GM23338 (cell line): ENCODE measurements at regions not wholly inside any gene's neighbourhood (a gene's known extent, or its start where the extent isn't known, plus 50 kb on each side); places are given as distances from the start of the nearest gene placed in this dataset.

Experiments used
- ATAC-seq: fragments of 200-7000 bp; cut with Tn5 transposase; 3 replicates; pipeline ENCODE4 v1.9.1; 2020
- DNase-seq: peaks from one replicate; pipeline ENCODE4 v3.0.0-alpha.2; 2015; ENCODE audit warnings: low spot score
- H2AFZ ChIP-seq: fragments of 200-600 bp; sonication (generic); 2 replicates; pipeline ENCODE4 v1.8.0; 2016; ENCODE audit warnings: antibody characterized with exemption, mild to moderate bottlenecking, moderate library complexity
- H3F3A ChIP-seq: fragments of 200-600 bp; sonication (generic); replicated peaks from 2 replicates; pipeline ENCODE4 v1.8.0; 2017; ENCODE audit warnings: antibody characterized with exemption, mixed run types, low read depth
- H3K27ac ChIP-seq: fragments of 200-600 bp; sonication (generic); 2 replicates; pipeline ENCODE4 v1.6.1; 2016; ENCODE audit warnings: low read depth
- H3K27me3 ChIP-seq: fragments of 200-600 bp; sonication (generic); 2 replicates; pipeline ENCODE4 v1.8.0; 2016; ENCODE audit warnings: mild to moderate bottlenecking, mixed run types, moderate library complexity; ENCODE audit not compliant: insufficient read depth
- H3K36me3 ChIP-seq: fragments of 200-600 bp; sonication (generic); 2 replicates; pipeline ENCODE4 v1.8.0; 2016; ENCODE audit warnings: mild to moderate bottlenecking; ENCODE audit not compliant: insufficient read depth
- H3K4me1 ChIP-seq: fragments of 200-600 bp; sonication (generic); 2 replicates; pipeline ENCODE4 v1.8.0; 2016; ENCODE audit warnings: mild to moderate bottlenecking, moderate library complexity; ENCODE audit not compliant: insufficient read depth
- H3K4me2 ChIP-seq: fragments of 200-600 bp; sonication (generic); 2 replicates; pipeline ENCODE4 v1.7.1; 2017; ENCODE audit warnings: mixed run types
- H3K4me3 ChIP-seq: fragments of 200-600 bp; sonication (generic); 2 replicates; pipeline ENCODE4 v1.6.1; 2016; ENCODE audit warnings: mixed run types
- H3K79me2 ChIP-seq: fragments of 200-600 bp; sonication (generic); replicated peaks from 2 replicates; pipeline ENCODE4 v1.8.0; 2017; ENCODE audit warnings: mild to moderate bottlenecking; ENCODE audit not compliant: insufficient read depth
- H3K9me2 ChIP-seq: fragments of 200-600 bp; sonication (generic); 2 replicates; pipeline ENCODE4 v1.8.0; 2017; ENCODE audit not compliant: insufficient read depth
- H4K20me1 ChIP-seq: fragments of 200-600 bp; sonication (generic); replicated peaks from 2 replicates; pipeline ENCODE4 v1.8.0; 2017; ENCODE audit warnings: mild to moderate bottlenecking; ENCODE audit not compliant: insufficient read depth
- H3K27ac Mint-ChIP-seq: 2 replicates; pipeline ENCODE4 v1.8.0; 2020; ENCODE audit warnings: inconsistent platforms, mild to moderate bottlenecking, moderate library complexity, mixed read lengths
- H3K27me3 Mint-ChIP-seq: 3 replicates; pipeline ENCODE4 v1.8.0; 2022; ENCODE audit warnings: low read depth, mild to moderate bottlenecking, moderate library complexity, mixed read lengths, inconsistent platforms; ENCODE audit not compliant: insufficient read depth, poor library complexity
- H3K36me3 Mint-ChIP-seq: 3 replicates; pipeline ENCODE4 v1.8.0; 2021; ENCODE audit warnings: low read depth, mild to moderate bottlenecking, inconsistent platforms, moderate library complexity, mixed read lengths
- H3K4me1 Mint-ChIP-seq: 3 replicates; pipeline ENCODE4 v1.8.0; 2020; ENCODE audit warnings: mild to moderate bottlenecking, inconsistent platforms, mixed read lengths
- H3K4me3 Mint-ChIP-seq: 3 replicates; pipeline ENCODE4 v1.8.0; 2021; ENCODE audit warnings: moderate library complexity, mild to moderate bottlenecking, inconsistent platforms, mixed read lengths
- H3K9me3 Mint-ChIP-seq: 3 replicates; pipeline ENCODE4 v1.8.0; 2020; ENCODE audit warnings: moderate library complexity, mild to moderate bottlenecking, inconsistent platforms, mixed read lengths
- CREB1 ChIP-seq: fragments of 250-450 bp; sonication (Bioruptor Pico); IDR thresholded peaks from 2 replicates; pipeline ENCODE4 v1.5.0; 2020; ENCODE audit warnings: low read depth, mild to moderate bottlenecking, moderate library complexity
- JUNB ChIP-seq: IDR thresholded peaks from one replicate; pipeline ENCODE4 v1.6.1; 2016; ENCODE audit warnings: antibody characterized with exemption; ENCODE audit not compliant: unreplicated experiment
- NANOG ChIP-seq: IDR thresholded peaks from 2 replicates; pipeline ENCODE4 v1.6.1; 2016; ENCODE audit warnings: antibody characterized with exemption, borderline replicate concordance
- POLR2AphosphoS5 ChIP-seq: IDR thresholded peaks from 2 replicates; pipeline ENCODE4 v1.6.1; 2016; ENCODE audit warnings: antibody characterized with exemption, low read depth
- ZNF114 ChIP-seq: fragments of 250-450 bp; sonication (Bioruptor Pico); IDR thresholded peaks from 2 replicates; pipeline ENCODE4 v1.5.0; 2020; ENCODE audit warnings: mild to moderate bottlenecking, moderate library complexity
- TF ChIP-seq, protein P1 (sequence below): fragments of 250-450 bp; sonication (Bioruptor Pico); IDR thresholded peaks from 2 replicates; pipeline ENCODE4 v1.5.0; 2020; ENCODE audit warnings: mild to moderate bottlenecking, moderate library complexity
- TF ChIP-seq, protein P2 (sequence below), 2 experiments: fragments of 200-600 bp in 1 of 2; sonication (generic) in 1 of 2; conservative IDR thresholded peaks; 2 replicates each; pipeline versions ENCODE4 v1.5.1 to v1.6.1; 2016 to 2017; ENCODE audit warnings: antibody characterized with exemption in 2 of 2, low read depth in 2 of 2, mild to moderate bottlenecking in 2 of 2, moderate library complexity in 1 of 2
- TF ChIP-seq, protein P3 (sequence below): IDR thresholded peaks from 2 replicates; pipeline ENCODE4 v1.6.1; 2016; ENCODE audit warnings: antibody characterized with exemption
- TF ChIP-seq, protein P4 (sequence below): IDR thresholded peaks from one replicate; pipeline ENCODE4 v1.6.1; 2018; ENCODE audit warnings: antibody characterized with exemption; ENCODE audit not compliant: unreplicated experiment

DNA sequence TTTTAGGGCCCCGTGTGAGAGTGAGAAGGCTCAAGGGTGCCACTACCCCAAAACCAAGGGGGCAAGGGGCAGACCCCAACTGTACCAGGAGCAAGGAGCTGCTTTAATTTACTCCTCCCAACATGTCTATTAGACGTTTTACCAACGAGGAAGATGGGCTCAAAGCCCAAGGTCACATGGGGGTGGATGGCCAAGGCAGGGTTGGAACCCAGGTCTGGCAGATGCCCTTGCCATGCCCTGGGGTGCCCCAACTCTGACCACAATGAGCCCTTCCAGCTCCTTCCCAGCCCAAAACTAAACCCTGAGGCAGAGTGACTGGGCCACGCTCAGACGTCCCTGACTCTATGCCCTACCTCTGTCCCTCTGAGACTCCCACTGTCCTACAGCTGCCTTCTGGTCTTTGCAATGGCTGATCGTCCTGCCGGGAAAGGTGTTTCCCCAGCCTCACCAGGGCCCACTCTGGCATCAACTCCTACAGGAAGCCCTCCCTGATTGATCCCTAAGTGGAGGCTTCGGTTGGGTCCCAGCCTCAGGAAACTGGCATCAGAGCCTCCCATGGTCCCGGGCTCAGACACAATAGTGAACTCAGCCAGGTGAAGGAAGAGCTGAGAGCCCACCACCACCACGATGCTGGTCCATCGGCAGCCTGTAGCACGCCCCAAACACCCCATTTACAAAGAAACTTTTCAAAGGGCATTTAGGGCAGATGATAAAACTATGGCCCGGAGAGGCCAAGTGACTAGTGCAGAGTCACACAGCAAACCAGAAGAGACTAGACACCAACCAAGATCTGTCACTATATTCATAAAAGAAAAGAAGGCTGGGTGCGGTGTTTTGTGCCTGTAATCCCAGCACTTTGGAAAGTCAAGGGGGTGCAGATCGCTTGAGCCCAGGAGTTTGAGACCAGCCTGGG, 60.2 kb upstream of the MYL10 start (continued):
- TF ChIP-seq, protein P1, sequence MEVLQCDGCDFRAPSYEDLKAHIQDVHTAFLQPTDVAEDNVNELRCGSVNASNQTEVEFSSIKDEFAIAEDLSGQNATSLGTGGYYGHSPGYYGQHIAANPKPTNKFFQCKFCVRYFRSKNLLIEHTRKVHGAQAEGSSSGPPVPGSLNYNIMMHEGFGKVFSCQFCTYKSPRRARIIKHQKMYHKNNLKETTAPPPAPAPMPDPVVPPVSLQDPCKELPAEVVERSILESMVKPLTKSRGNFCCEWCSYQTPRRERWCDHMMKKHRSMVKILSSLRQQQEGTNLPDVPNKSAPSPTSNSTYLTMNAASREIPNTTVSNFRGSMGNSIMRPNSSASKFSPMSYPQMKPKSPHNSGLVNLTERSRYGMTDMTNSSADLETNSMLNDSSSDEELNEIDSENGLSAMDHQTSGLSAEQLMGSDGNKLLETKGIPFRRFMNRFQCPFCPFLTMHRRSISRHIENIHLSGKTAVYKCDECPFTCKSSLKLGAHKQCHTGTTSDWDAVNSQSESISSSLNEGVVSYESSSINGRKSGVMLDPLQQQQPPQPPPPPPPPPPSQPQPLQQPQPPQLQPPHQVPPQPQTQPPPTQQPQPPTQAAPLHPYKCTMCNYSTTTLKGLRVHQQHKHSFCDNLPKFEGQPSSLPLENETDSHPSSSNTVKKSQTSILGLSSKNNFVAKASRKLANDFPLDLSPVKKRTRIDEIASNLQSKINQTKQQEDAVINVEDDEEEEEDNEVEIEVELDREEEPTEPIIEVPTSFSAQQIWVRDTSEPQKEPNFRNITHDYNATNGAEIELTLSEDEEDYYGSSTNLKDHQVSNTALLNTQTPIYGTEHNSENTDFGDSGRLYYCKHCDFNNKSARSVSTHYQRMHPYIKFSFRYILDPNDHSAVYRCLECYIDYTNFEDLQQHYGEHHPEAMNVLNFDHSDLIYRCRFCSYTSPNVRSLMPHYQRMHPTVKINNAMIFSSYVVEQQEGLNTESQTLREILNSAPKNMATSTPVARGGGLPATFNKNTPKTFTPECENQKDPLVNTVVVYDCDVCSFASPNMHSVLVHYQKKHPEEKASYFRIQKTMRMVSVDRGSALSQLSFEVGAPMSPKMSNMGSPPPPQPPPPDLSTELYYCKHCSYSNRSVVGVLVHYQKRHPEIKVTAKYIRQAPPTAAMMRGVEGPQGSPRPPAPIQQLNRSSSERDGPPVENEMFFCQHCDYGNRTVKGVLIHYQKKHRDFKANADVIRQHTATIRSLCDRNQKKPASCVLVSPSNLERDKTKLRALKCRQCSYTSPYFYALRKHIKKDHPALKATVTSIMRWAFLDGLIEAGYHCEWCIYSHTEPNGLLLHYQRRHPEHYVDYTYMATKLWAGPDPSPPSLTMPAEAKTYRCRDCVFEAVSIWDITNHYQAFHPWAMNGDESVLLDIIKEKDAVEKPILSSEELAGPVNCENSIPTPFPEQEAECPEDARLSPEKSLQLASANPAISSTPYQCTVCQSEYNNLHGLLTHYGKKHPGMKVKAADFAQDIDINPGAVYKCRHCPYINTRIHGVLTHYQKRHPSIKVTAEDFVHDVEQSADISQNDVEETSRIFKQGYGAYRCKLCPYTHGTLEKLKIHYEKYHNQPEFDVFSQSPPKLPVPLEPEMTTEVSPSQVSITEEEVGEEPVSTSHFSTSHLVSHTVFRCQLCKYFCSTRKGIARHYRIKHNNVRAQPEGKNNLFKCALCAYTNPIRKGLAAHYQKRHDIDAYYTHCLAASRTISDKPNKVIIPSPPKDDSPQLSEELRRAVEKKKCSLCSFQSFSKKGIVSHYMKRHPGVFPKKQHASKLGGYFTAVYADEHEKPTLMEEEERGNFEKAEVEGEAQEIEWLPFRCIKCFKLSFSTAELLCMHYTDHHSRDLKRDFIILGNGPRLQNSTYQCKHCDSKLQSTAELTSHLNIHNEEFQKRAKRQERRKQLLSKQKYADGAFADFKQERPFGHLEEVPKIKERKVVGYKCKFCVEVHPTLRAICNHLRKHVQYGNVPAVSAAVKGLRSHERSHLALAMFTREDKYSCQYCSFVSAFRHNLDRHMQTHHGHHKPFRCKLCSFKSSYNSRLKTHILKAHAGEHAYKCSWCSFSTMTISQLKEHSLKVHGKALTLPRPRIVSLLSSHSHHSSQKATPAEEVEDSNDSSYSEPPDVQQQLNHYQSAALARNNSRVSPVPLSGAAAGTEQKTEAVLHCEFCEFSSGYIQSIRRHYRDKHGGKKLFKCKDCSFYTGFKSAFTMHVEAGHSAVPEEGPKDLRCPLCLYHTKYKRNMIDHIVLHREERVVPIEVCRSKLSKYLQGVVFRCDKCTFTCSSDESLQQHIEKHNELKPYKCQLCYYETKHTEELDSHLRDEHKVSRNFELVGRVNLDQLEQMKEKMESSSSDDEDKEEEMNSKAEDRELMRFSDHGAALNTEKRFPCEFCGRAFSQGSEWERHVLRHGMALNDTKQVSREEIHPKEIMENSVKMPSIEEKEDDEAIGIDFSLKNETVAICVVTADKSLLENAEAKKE: no peak
- TF ChIP-seq JUNB: no peak
- TF ChIP-seq, protein P2, sequence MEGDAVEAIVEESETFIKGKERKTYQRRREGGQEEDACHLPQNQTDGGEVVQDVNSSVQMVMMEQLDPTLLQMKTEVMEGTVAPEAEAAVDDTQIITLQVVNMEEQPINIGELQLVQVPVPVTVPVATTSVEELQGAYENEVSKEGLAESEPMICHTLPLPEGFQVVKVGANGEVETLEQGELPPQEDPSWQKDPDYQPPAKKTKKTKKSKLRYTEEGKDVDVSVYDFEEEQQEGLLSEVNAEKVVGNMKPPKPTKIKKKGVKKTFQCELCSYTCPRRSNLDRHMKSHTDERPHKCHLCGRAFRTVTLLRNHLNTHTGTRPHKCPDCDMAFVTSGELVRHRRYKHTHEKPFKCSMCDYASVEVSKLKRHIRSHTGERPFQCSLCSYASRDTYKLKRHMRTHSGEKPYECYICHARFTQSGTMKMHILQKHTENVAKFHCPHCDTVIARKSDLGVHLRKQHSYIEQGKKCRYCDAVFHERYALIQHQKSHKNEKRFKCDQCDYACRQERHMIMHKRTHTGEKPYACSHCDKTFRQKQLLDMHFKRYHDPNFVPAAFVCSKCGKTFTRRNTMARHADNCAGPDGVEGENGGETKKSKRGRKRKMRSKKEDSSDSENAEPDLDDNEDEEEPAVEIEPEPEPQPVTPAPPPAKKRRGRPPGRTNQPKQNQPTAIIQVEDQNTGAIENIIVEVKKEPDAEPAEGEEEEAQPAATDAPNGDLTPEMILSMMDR (conservative IDR thresholded peaks at IDR 0.05; ENCODE audit: low read depth in 2 of 2): no peak
- TF ChIP-seq ZNF114: no peak
- no peak for TF ChIP-seq NANOG
- TF ChIP-seq CREB1: no peak
- TF ChIP-seq POLR2AphosphoS5: no peak

DNA sequence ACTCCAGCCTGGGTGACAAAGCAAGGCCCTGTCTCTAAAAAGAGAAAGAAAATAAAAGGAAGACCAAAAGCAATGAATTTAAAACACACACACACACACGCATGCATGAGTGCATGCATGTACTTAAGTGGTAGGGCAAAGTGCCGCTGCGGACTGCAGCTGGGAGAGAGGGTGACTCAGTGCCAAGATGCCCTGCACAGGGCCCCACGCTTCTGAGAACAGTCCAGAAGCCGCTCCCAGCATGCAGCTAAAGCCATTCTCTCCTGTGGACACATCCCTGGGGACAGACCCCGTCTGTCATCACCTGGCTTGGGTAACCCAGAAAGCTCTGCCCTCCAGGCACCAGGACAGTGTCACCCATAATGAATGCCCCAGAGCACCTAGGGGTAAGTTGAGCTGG, 61.0 kb upstream of the MYL10 start:
- ATAC-seq (no peak), DNase-seq (no peak)
- Histone ChIP-seq H3K9me2 (no peaks in the 10 kb centered on the region), H3F3A (0 out of 2 replicates have a peak, but pooled peaks cover 3% of the 10 kb centered on the region), H3K4me3 (no peak overlapping the region), H4K20me1 (no peaks in the 10 kb centered on the region), H3K36me3 (no peaks in the 10 kb centered on the region), H3K27me3 (no peaks in the 10 kb centered on the region), H2AFZ (no peak overlapping the region), H3K4me2 (no peak overlapping the region), H3K79me2 (no peaks in the 10 kb centered on the region), H3K4me1 (no peaks in the 10 kb centered on the region), H3K27ac (no peak overlapping the region)
- no peaks in the 10 kb centered on the region for H3K36me3 Mint-ChIP-seq
- TF ChIP-seq, protein P3, sequence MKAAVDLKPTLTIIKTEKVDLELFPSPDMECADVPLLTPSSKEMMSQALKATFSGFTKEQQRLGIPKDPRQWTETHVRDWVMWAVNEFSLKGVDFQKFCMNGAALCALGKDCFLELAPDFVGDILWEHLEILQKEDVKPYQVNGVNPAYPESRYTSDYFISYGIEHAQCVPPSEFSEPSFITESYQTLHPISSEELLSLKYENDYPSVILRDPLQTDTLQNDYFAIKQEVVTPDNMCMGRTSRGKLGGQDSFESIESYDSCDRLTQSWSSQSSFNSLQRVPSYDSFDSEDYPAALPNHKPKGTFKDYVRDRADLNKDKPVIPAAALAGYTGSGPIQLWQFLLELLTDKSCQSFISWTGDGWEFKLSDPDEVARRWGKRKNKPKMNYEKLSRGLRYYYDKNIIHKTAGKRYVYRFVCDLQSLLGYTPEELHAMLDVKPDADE: no peak
- TF ChIP-seq, protein P4, sequence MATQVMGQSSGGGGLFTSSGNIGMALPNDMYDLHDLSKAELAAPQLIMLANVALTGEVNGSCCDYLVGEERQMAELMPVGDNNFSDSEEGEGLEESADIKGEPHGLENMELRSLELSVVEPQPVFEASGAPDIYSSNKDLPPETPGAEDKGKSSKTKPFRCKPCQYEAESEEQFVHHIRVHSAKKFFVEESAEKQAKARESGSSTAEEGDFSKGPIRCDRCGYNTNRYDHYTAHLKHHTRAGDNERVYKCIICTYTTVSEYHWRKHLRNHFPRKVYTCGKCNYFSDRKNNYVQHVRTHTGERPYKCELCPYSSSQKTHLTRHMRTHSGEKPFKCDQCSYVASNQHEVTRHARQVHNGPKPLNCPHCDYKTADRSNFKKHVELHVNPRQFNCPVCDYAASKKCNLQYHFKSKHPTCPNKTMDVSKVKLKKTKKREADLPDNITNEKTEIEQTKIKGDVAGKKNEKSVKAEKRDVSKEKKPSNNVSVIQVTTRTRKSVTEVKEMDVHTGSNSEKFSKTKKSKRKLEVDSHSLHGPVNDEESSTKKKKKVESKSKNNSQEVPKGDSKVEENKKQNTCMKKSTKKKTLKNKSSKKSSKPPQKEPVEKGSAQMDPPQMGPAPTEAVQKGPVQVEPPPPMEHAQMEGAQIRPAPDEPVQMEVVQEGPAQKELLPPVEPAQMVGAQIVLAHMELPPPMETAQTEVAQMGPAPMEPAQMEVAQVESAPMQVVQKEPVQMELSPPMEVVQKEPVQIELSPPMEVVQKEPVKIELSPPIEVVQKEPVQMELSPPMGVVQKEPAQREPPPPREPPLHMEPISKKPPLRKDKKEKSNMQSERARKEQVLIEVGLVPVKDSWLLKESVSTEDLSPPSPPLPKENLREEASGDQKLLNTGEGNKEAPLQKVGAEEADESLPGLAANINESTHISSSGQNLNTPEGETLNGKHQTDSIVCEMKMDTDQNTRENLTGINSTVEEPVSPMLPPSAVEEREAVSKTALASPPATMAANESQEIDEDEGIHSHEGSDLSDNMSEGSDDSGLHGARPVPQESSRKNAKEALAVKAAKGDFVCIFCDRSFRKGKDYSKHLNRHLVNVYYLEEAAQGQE: no peak
- TF ChIP-seq NANOG: no peak
- peaks cover 2% of the 10 kb centered on the region for H3K4me1 Mint-ChIP-seq
- peaks cover 5% of the 10 kb centered on the region for H3K27me3 Mint-ChIP-seq
- no peak overlapping the region for H3K27ac Mint-ChIP-seq
- H3K4me3 Mint-ChIP-seq: no peak overlapping the region
- H3K9me3 Mint-ChIP-seq: no peaks in the 10 kb centered on the region; the same call in 2 of the 3 replicates
